GM12878 (cell line): ENCODE measurements at regions not wholly inside any gene's neighbourhood (a gene's known extent, or its start where the extent isn't known, plus 50 kb on each side); places are given as distances from the start of the nearest gene placed in this dataset.

Experiments
- ATAC-seq: fragments of 200-7000 bp; cut with Tn5 transposase; 3 replicates; pipeline ENCODE4 v1.9.1; 2020; ENCODE audit warnings: mild to moderate bottlenecking, moderate library complexity
- BruUV-seq: library from RNA; stranded (reverse); fragments of 400-500 nt; replicated peaks from 2 replicates; lab custom pipeline; 2021; lab: Mats Ljungman, UMichigan
- CTCF ChIA-PET: fragments of 300-600 bp; sonication (Branson Sonifier 250); formaldehyde crosslinking; extraction: SDS; loops from one replicate; lab custom pipeline; 2021; ENCODE audit warnings: inconsistent platforms; lab: Yijun Ruan, JAX
- POLR2A ChIA-PET: fragments of 350-600 bp; formaldehyde crosslinking; extraction: SDS; loops from one replicate; lab custom pipeline; 2021; ENCODE audit warnings: inconsistent platforms; lab: Charles Lee
- RAD21 ChIA-PET: fragments of 300-600 bp; sonication (Branson Sonifier 250); formaldehyde crosslinking; loops from one replicate; lab custom pipeline; 2023; ENCODE audit warnings: antibody characterized with exemption; ENCODE audit not compliant: unreplicated experiment; lab: Charles Lee
- SMC1A ChIA-PET: fragments of 300-600 bp; sonication (Branson Sonifier 250); formaldehyde crosslinking; loops from one replicate; lab custom pipeline; 2023; ENCODE audit not compliant: unreplicated experiment, uncharacterized antibody; lab: Charles Lee
- DNase-seq: peaks from one replicate; pipeline ENCODE4 v3.0.0-alpha.2; 2011; ENCODE audit warnings: low read depth, low spot score
- FAIRE-seq: peaks from 3 replicates; lab custom pipeline; 2011; peaks lifted over from hg19 to GRCh38; lab: Jason Lieb, UNC
- H2AFZ ChIP-seq: 2 replicates; pipeline ENCODE4 v1.6.0; 2011; ENCODE audit warnings: low read depth, low read length, control low read depth; ENCODE audit not compliant: control insufficient read depth
- H3K27ac ChIP-seq: 2 replicates; pipeline ENCODE4 v1.5.1; 2011; ENCODE audit warnings: control low read depth; ENCODE audit not compliant: control insufficient read depth, insufficient read depth
- H3K27me3 ChIP-seq, 2 experiments: replicated peaks in 1 of 2; 2 replicates each; pipeline versions ENCODE4 v1.6.0 to v1.6.1; 2011; ENCODE audit warnings: low read length in 1 of 2; ENCODE audit not compliant: control insufficient read depth in 2 of 2, insufficient read depth in 2 of 2
- H3K36me3 ChIP-seq, 2 experiments: 2 replicates each; pipeline ENCODE4 v1.5.1; 2011; ENCODE audit warnings: low read length in 1 of 2; ENCODE audit not compliant: control insufficient read depth in 2 of 2, insufficient read depth in 2 of 2
- H3K4me1 ChIP-seq: 2 replicates; pipeline ENCODE4 v1.6.1; 2011; ENCODE audit warnings: mild to moderate bottlenecking, low read length, moderate library complexity, mixed read lengths; ENCODE audit not compliant: control insufficient read depth, insufficient read depth
- H3K4me2 ChIP-seq: 2 replicates; pipeline ENCODE4 v1.6.0; 2011; ENCODE audit warnings: control low read depth; ENCODE audit not compliant: control insufficient read depth, insufficient read depth
- H3K4me3 ChIP-seq: fragments of 200-600 bp; sonication (generic); 2 replicates; pipeline ENCODE4 v1.5.1; 2016
- H3K79me2 ChIP-seq: 2 replicates; pipeline ENCODE4 v1.6.0; 2011; ENCODE audit warnings: low read length; ENCODE audit not compliant: control insufficient read depth, insufficient read depth
- H3K9ac ChIP-seq: 2 replicates; pipeline ENCODE4 v1.8.0; 2011; ENCODE audit warnings: low read length, control low read depth, mixed read lengths; ENCODE audit not compliant: control insufficient read depth, insufficient read depth
- H3K9me3 ChIP-seq: replicated peaks from 3 replicates; pipeline ENCODE4 v1.5.1; 2011; ENCODE audit warnings: mild to moderate bottlenecking, low read length; ENCODE audit not compliant: control insufficient read depth, insufficient read depth
- H4K20me1 ChIP-seq: 2 replicates; pipeline ENCODE4 v1.6.0; 2011; ENCODE audit not compliant: control insufficient read depth, insufficient read depth
- NFIC ChIP-seq: IDR thresholded peaks from 2 replicates; pipeline ENCODE4 v1.6.1; 2012; ENCODE audit warnings: low read depth, mild to moderate bottlenecking, inconsistent platforms, low read length, moderate library complexity
- SMARCA5 ChIP-seq: fragments of 450-650 bp; IDR thresholded peaks from 2 replicates; pipeline ENCODE4 v1.6.1; 2017; ENCODE audit warnings: mild to moderate bottlenecking
- SRF ChIP-seq, 2 experiments: IDR thresholded peaks; 2 replicates each; pipeline ENCODE4 v1.6.1; 2011; ENCODE audit warnings: low read depth in 2 of 2, low read length in 2 of 2, mild to moderate bottlenecking in 1 of 2, moderate library complexity in 1 of 2
- ZBED1 ChIP-seq: IDR thresholded peaks from 2 replicates; pipeline ENCODE4 v1.6.1; 2016; ENCODE audit warnings: borderline replicate concordance
- ZNF384 ChIP-seq: IDR thresholded peaks from 2 replicates; pipeline ENCODE4 v1.6.1; 2012; ENCODE audit warnings: low read depth, mild to moderate bottlenecking, low read length, improper control_type of control experiment, borderline replicate concordance
- WGBS: methylation state at CpG from one replicate; pipeline ENCODE4 v1.1.6; 2016; ENCODE audit warnings: low lambda C conversion rate; ENCODE audit not compliant: insufficient replicate concordance, insufficient coverage; ENCODE audit errors: missing lambda C conversion rate; 5-methylcytosine and 5-hydroxymethylcytosine counted together
- in situ Hi-C: fragments of 300-500 bp; cut with MboI; formaldehyde crosslinking; loops from 9 replicates; pipeline ENCODE4 v1.14.3; 2018; ENCODE audit warnings: mixed read lengths
- intact Hi-C: fragments of 100-400 bp; cut with micrococcal nuclease; formaldehyde crosslinking; loops from one replicate; pipeline ENCODE4 v1.14.2; 2022; ENCODE audit not compliant: unreplicated experiment

- no peak for TF ChIP-seq ZBED1
- TF ChIP-seq ZNF384, result no peak
- TF ChIP-seq SRF (IDR thresholded peaks at IDR 0.05; ENCODE audit: low read depth in 2 of 2, low read length in 2 of 2), result no peak
These were observed 191.0 kb downstream of the ESM1 start (continued) for GRCh38 chr5:54794135-54794975.

DNA sequence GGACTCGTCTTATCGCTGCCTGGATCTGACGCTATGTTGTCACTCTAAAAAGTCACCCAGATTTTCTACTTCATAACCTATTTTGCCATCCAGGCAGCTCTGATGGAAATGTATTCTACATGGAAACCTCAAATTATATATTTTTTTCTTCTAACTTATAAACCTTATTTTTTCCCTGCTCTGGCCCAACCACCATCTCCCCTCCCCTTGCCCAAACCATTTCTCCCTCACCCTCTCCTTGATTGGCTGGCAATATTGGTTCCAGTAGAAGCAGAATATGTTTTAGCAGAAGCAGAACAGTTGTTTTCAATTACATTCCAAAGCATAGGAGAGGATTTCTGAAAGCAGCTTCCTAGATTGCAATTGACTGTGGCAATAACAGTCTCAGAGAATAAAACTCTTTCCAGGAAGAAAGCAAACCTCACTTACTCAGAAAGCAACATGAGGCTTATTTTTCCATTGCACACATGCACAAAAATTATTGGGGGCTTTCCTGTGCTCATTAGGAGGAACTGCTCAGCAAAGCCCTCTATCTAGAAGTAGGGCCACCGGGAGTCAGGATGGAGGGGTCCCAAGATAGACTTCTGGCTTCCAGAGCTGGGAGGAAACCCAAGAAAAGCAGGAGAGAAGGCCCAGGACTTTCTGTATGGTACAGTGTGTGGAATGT lies 191.8 kb downstream of the ESM1 start:
- Histone ChIP-seq H3K36me3 (no peaks in the 10 kb centered on the region), H2AFZ (no peak overlapping the region), H3K79me2 (no peaks in the 10 kb centered on the region), H3K4me1 (no peaks in the 10 kb centered on the region), H3K9ac (no peak overlapping the region), H3K4me2 (no peak overlapping the region), H3K4me3 (no peak overlapping the region), H4K20me1 (no peaks in the 10 kb centered on the region), H3K9me3 (no peaks in the 10 kb centered on the region; the same call in 2 of the 3 replicates), H3K27ac (no peak overlapping the region), H3K27me3 (no peaks in the 10 kb centered on the region; a peak in 1 of 4 replicates)
- 67% methylated on average over 4 of the region's 4 CpGs for WGBS
- TF ChIP-seq SMARCA5 (no peak), NFIC (0 out of 2 replicates have a peak, but pooled peaks have one; percentile 25)
- ChIA-PET CTCF (no interaction called here), SMC1A (no interaction called here), RAD21 (no interaction called here), POLR2A (no interaction called here)
- no peak for ATAC-seq
- no peak for FAIRE-seq
- intact Hi-C loops (no loop called here), in situ Hi-C loops (no loop called here)
- DNase-seq, result no peak
- no TSS peak for BruUV-seq
